Thyroid gland (tissue), 4 donors: ENCODE measurements at regions not wholly inside any gene's neighbourhood (a gene's known extent, or its start where the extent isn't known, plus 50 kb on each side); places are given as distances from the start of the nearest gene placed in this dataset.

Experiments
- DNase-seq, 2 donors: peaks; one replicate each; pipeline ENCODE4 v3.0.0-alpha.2; 2019
- H3K27ac ChIP-seq, 3 donors: fragments of 200-600 bp; sonication (generic); 1 replicate in 2 of 3; 2 replicates in 1 of 3; pipeline ENCODE4 v1.5.1; 2016 to 2019; ENCODE audit warnings: mild to moderate bottlenecking in 1 of 3, moderate library complexity in 1 of 3
- H3K27me3 ChIP-seq: fragments of 200-600 bp; sonication (generic); one replicate; pipeline ENCODE4 v1.5.1; 2019
- H3K36me3 ChIP-seq, 2 donors: fragments of 200-600 bp; sonication (generic); one replicate each; pipeline ENCODE4 v1.5.1; 2016 to 2019
- H3K4me1 ChIP-seq, 2 donors: fragments of 200-600 bp; sonication (generic); one replicate each; pipeline ENCODE4 v1.5.1; 2017 to 2019
- H3K4me3 ChIP-seq, 3 donors: fragments of 200-600 bp; sonication (generic); replicated peaks in 1 of 3; 1 replicate in 2 of 3; 2 replicates in 1 of 3; pipeline ENCODE4 v1.5.1; 2016; ENCODE audit warnings: mild to moderate bottlenecking in 1 of 3
- H3K9me3 ChIP-seq: fragments of 200-600 bp; sonication (generic); one replicate; pipeline ENCODE4 v1.5.1; 2017
- CTCF ChIP-seq, 6 experiments: fragments of 200-600 bp in 3 of 6; fragments of 450-650 bp in 3 of 6; sonication (generic) in 3 of 6; IDR thresholded peaks; one replicate each; pipeline ENCODE4 v1.5.1; 2016 to 2019; ENCODE audit warnings: antibody characterized with exemption in 6 of 6, mild to moderate bottlenecking in 2 of 6, inconsistent platforms in 1 of 6, moderate library complexity in 1 of 6
- POLR2A ChIP-seq, 2 donors: fragments of 450-650 bp; IDR thresholded peaks; one replicate each; pipeline ENCODE4 v1.6.1; 2017; ENCODE audit warnings: antibody characterized with exemption in 2 of 2, mild to moderate bottlenecking in 2 of 2, moderate library complexity in 1 of 2
- WGBS, 2 donors: methylation state at CpG; one replicate each; pipeline ENCODE4 v1.1.5; 2017; 5-methylcytosine and 5-hydroxymethylcytosine counted together
- intact Hi-C: fragments of 100-400 bp; cut with DNase I; formaldehyde crosslinking; loops from one replicate; pipeline ENCODE4 v1.15.1; 2023

DNA sequence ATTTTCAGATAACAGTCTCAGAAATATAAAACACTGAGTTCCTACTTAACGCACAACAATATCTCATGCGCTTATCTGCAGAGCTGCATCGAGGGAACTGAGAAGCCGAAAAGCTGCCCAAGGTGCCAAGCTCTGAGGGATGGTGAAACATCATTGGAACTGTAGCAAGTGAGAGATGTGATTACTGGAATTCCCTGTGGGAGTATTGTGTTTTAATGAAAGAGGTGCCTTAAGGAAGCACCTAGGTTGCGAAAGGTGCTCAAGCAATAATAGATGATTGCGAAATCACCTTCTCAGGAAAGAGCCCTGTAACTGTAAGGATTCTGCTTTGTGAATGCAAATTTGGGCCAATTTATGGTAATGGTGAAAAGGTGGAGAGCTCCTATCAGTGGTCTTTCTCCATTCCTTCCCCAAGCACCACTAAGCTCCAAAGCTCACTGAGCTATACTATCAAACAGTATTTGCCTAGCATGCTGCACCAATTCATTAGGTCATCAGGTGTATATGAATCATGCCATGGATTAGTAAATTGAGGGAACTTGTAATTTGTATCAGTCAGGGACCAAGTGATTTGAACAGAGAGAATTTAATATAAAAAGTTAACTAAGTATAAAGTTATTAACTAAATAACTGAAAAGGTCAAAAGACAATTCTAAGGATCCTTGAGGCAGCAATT lies 59.0 kb upstream of the ATP8A1 start:
- TF ChIP-seq POLR2A (IDR thresholded peaks at IDR 0.05) (no peak), CTCF (IDR thresholded peaks at IDR 0.05) (no peak)
- intact Hi-C loops, result no loop called here
- whole genome bisulfite sequencing, 2 donors, result 93% methylated on average over 6 of the region's 6 CpGs
- Histone ChIP-seq H3K27ac (no peak overlapping the region), H3K4me3 (no peak overlapping the region), H3K27me3 (no peaks in the 10 kb centered on the region), H3K4me1 (peaks cover 0 to 6% of the 10 kb centered on the region in 2 donors), H3K36me3 (no peaks in the 10 kb centered on the region), H3K9me3 (no peaks in the 10 kb centered on the region)
- DNase-seq, result no peak

GRCh38 chr4:42713391-42713790 lies 56.5 kb upstream of the ATP8A1 start:
- Histone ChIP-seq H3K27me3 (no peaks in the 10 kb centered on the region), H3K9me3 (no peaks in the 10 kb centered on the region), H3K4me1 (peaks cover 13 to 27% of the 10 kb centered on the region in 2 donors), H3K27ac (no peak overlapping the region), H3K36me3 (no peaks in the 10 kb centered on the region), H3K4me3 (no peak overlapping the region)
- DNase-seq, result no peak
- WGBS, 2 donors, result 92 to 94% methylated on average over 3 of the region's 3 CpGs
- no peak for TF ChIP-seq POLR2A (IDR thresholded peaks at IDR 0.05)
- intact Hi-C loops, result no loop called here

- Histone ChIP-seq H3K4me3 (no peak overlapping the region), H3K27me3 (no peaks in the 10 kb centered on the region), H3K9me3 (no peaks in the 10 kb centered on the region), H3K4me1 (peaks cover 13 to 31% of the 10 kb centered on the region in 2 donors), H3K27ac (no peak overlapping the region), H3K36me3 (no peaks in the 10 kb centered on the region)
- WGBS, 2 donors, result 38 to 48% methylated on average over 2 of the region's 2 CpGs
- peak in 1 of 2 donors; percentile 28 for DNase-seq
- TF ChIP-seq POLR2A (IDR thresholded peaks at IDR 0.05), result no peak
- no peak for TF ChIP-seq CTCF (IDR thresholded peaks at IDR 0.05)
- intact Hi-C loops, result no loop called here
Measured at GRCh38 chr4:42712854-42713253, 55.9 kb upstream of the ATP8A1 start.

- Histone ChIP-seq H3K9me3 (no peaks in the 10 kb centered on the region), H3K4me3 (no peak overlapping the region), H3K4me1 (peaks cover 13 to 31% of the 10 kb centered on the region in 2 donors), H3K27me3 (no peaks in the 10 kb centered on the region), H3K27ac (no peak overlapping the region), H3K36me3 (no peaks in the 10 kb centered on the region)
- DNase-seq, result no peak
- no peak for TF ChIP-seq POLR2A (IDR thresholded peaks at IDR 0.05)
- TF ChIP-seq CTCF (IDR thresholded peaks at IDR 0.05), result no peak
- intact Hi-C loops, result no loop called here
Measured at GRCh38 chr4:42711496-42711895, 54.6 kb upstream of the ATP8A1 start.

GRCh38 chr4:42710761-42711160 lies 53.9 kb upstream of the ATP8A1 start:
- TF ChIP-seq POLR2A (IDR thresholded peaks at IDR 0.05) (no peak), CTCF (IDR thresholded peaks at IDR 0.05) (no peak)

More at GRCh38 chr4:42710761-42711160, 53.9 kb upstream of the ATP8A1 start:
- Histone ChIP-seq H3K4me1 (peaks cover 13 to 31% of the 10 kb centered on the region in 2 donors), H3K9me3 (no peaks in the 10 kb centered on the region), H3K36me3 (no peaks in the 10 kb centered on the region), H3K27me3 (no peaks in the 10 kb centered on the region), H3K27ac (peak overlapping the region in 1 of 3 donors; percentile 69), H3K4me3 (no peak overlapping the region)
- intact Hi-C loops, result no loop called here
- DNase-seq, result no peak
